HL-60 (cell line): ENCODE measurements at regions not wholly inside any gene's neighbourhood (a gene's known extent, or its start where the extent isn't known, plus 50 kb on each side); places are given as distances from the start of the nearest gene placed in this dataset.

Experiments
- DNase-seq, 2 experiments: peaks; one replicate each; pipeline ENCODE4 v3.0.0-alpha.2; 2010 to 2020; ENCODE audit warnings: low read depth in 1 of 2, low spot score in 1 of 2
- H3K27ac ChIP-seq: fragments of 250-450 bp; sonication (Bioruptor Pico); replicated peaks from 2 replicates; pipeline ENCODE4 v1.5.1; 2020; ENCODE audit warnings: mild to moderate bottlenecking, moderate library complexity
- H3K27me3 ChIP-seq: fragments of 250-450 bp; sonication (Bioruptor Pico); 2 replicates; pipeline ENCODE4 v1.5.1; 2021; ENCODE audit warnings: mild to moderate bottlenecking, moderate library complexity; ENCODE audit not compliant: insufficient read depth, poor library complexity, severe bottlenecking
- H3K4me3 ChIP-seq: replicated peaks from 2 replicates; pipeline ENCODE4 v1.5.1; 2011; ENCODE audit warnings: mild to moderate bottlenecking, control low read depth, low read length; ENCODE audit not compliant: insufficient read depth
- CTCF ChIP-seq: IDR thresholded peaks from one replicate; pipeline ENCODE4 v1.5.1; 2011; ENCODE audit warnings: low read length, control low read depth, inconsistent platforms; ENCODE audit not compliant: insufficient read depth
- GABPA ChIP-seq: IDR thresholded peaks from 2 replicates; pipeline ENCODE4 v1.6.1; 2012; ENCODE audit warnings: low read depth
- POLR2AphosphoS5 ChIP-seq: IDR thresholded peaks from 2 replicates; pipeline ENCODE4 v1.6.1; 2012; ENCODE audit warnings: low read depth
- REST ChIP-seq: IDR thresholded peaks from 2 replicates; pipeline ENCODE4 v1.6.1; 2012; ENCODE audit warnings: low read depth; ENCODE audit not compliant: insufficient replicate concordance
- SPI1 ChIP-seq: IDR thresholded peaks from 2 replicates; pipeline ENCODE4 v1.6.1; 2012; ENCODE audit warnings: low read depth, mild to moderate bottlenecking, borderline replicate concordance

GRCh38 chr2:134081238-134081938 is 172.5 kb upstream of the MGAT5 start:
- TF ChIP-seq REST: no peak
- no peak for TF ChIP-seq CTCF
- H3K27ac ChIP-seq: no peak overlapping the region
- no peak for DNase-seq
- H3K4me3 ChIP-seq: no peak overlapping the region
- peaks cover under 1% of the 10 kb centered on the region for H3K27me3 ChIP-seq

- Histone ChIP-seq H3K27ac (no peak overlapping the region), H3K27me3 (peaks cover 2% of the 10 kb centered on the region), H3K4me3 (no peak overlapping the region)
- TF ChIP-seq REST (no peak), GABPA (no peak), CTCF (no peak), SPI1 (no peak), POLR2AphosphoS5 (no peak)
- no peak for DNase-seq
These were observed 170.3 kb upstream of the MGAT5 start for GRCh38 chr2:134083548-134083947.

- TF ChIP-seq CTCF (no peak), REST (no peak), SPI1 (no peak), GABPA (no peak), POLR2AphosphoS5 (no peak)
- peaks cover 2% of the 10 kb centered on the region for H3K27me3 ChIP-seq
- no peak overlapping the region for H3K4me3 ChIP-seq
- no peak overlapping the region for H3K27ac ChIP-seq
- DNase-seq: no peak
These were observed 167.2 kb upstream of the MGAT5 start for GRCh38 chr2:134086594-134087219.
